Fibroblast of skin of right biceps (primary cell): ENCODE measurements at regions not wholly inside any gene's neighbourhood (a gene's known extent, or its start where the extent isn't known, plus 50 kb on each side); places are given as distances from the start of the nearest gene placed in this dataset.

Experiments
- DNase-seq: peaks from one replicate; pipeline ENCODE4 v3.0.0-alpha.2; 2013

GRCh38 chr10:118537623-118538022 lies 57.8 kb downstream of the PRLHR start:
- no peak for DNase-seq

- no peak for DNase-seq
These were observed 61.3 kb downstream of the PRLHR start for GRCh38 chr10:118534136-118534535.

- DNase-seq = peak; percentile 58
These were observed 64.2 kb downstream of the PRLHR start for GRCh38 chr10:118531105-118531852.

GRCh38 chr10:118528426-118528825 lies 67.0 kb downstream of the PRLHR start:
- DNase-seq = no peak

GRCh38 chr10:118523775-118524174 lies 71.7 kb downstream of the PRLHR start:
- peak; percentile 66 for DNase-seq

GRCh38 chr10:118522791-118523498 lies 72.5 kb downstream of the PRLHR start:
- DNase-seq = peak; percentile 82

- DNase-seq = no peak
These were observed 73.9 kb downstream of the PRLHR start for GRCh38 chr10:118521415-118522117.

- DNase-seq = no peak
These were observed 75.2 kb downstream of the PRLHR start for GRCh38 chr10:118520116-118520742.

GRCh38 chr10:118518095-118518494 lies 77.4 kb downstream of the PRLHR start:
- DNase-seq = no peak

- no peak for DNase-seq
These were observed 78.7 kb downstream of the PRLHR start for GRCh38 chr10:118516716-118517115.

GRCh38 chr10:118513174-118513573 lies 82.3 kb downstream of the PRLHR start:
- DNase-seq = no peak

GRCh38 chr10:118511711-118512110 lies 83.7 kb downstream of the PRLHR start:
- peak; percentile 51 for DNase-seq

GRCh38 chr10:118508863-118509262 lies 86.6 kb downstream of the PRLHR start:
- DNase-seq = peak; percentile 28

GRCh38 chr10:118508355-118508754 lies 87.1 kb downstream of the PRLHR start:
- no peak for DNase-seq

- no peak for DNase-seq
These were observed 88.5 kb downstream of the PRLHR start for GRCh38 chr10:118506671-118507590.

GRCh38 chr10:118505363-118505762 lies 90.1 kb downstream of the PRLHR start:
- DNase-seq = no peak

GRCh38 chr10:118504467-118505205 lies 90.8 kb downstream of the PRLHR start:
- DNase-seq = peak; percentile 83

GRCh38 chr10:118504044-118504443 lies 91.4 kb downstream of the PRLHR start:
- DNase-seq = no peak

- DNase-seq = no peak
These were observed 92.3 kb downstream of the PRLHR start for GRCh38 chr10:118503192-118503591.

GRCh38 chr10:118501637-118502440 lies 93.6 kb downstream of the PRLHR start:
- peak; percentile 90 for DNase-seq

GRCh38 chr10:118501171-118501570 lies 94.3 kb downstream of the PRLHR start:
- DNase-seq = peak; percentile 66
